ENCODE measurements at regions not wholly inside any gene's neighbourhood (a gene's known extent, or its start where the extent isn't known, plus 50 kb on each side); places are given as distances from the start of the nearest gene placed in this dataset.

- TF ChIP-seq ZFAT (CRISPR knock-in tag; conservative IDR thresholded peaks at IDR 0.05) (no peak), HCFC1 (IDR thresholded peaks at IDR 0.05; ENCODE audit: low read depth, low read length) (no peak), SP1 (IDR thresholded peaks at IDR 0.05) (no peak), SP1 (CRISPR knock-in tag; IDR thresholded peaks at IDR 0.05) (no peak), MYC (CRISPR knock-in tag; IDR thresholded peaks at IDR 0.05; ENCODE audit: borderline replicate concordance) (no peak), NR1H2 (CRISPR knock-in tag; IDR thresholded peaks at IDR 0.05; ENCODE audit: borderline replicate concordance, low read depth) (no peak), ZNF790 (CRISPR knock-in tag; IDR thresholded peaks at IDR 0.05; ENCODE audit: borderline replicate concordance) (no peak)
- TF ChIP-seq, protein P1, sequence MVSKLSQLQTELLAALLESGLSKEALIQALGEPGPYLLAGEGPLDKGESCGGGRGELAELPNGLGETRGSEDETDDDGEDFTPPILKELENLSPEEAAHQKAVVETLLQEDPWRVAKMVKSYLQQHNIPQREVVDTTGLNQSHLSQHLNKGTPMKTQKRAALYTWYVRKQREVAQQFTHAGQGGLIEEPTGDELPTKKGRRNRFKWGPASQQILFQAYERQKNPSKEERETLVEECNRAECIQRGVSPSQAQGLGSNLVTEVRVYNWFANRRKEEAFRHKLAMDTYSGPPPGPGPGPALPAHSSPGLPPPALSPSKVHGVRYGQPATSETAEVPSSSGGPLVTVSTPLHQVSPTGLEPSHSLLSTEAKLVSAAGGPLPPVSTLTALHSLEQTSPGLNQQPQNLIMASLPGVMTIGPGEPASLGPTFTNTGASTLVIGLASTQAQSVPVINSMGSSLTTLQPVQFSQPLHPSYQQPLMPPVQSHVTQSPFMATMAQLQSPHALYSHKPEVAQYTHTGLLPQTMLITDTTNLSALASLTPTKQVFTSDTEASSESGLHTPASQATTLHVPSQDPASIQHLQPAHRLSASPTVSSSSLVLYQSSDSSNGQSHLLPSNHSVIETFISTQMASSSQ (IDR thresholded peaks at IDR 0.05; ENCODE audit: low read depth): no peak
- TF ChIP-seq, protein P1 (CRISPR knock-in tag; IDR thresholded peaks at IDR 0.05; ENCODE audit: borderline replicate concordance): no peak
- TF ChIP-seq, protein P2, sequence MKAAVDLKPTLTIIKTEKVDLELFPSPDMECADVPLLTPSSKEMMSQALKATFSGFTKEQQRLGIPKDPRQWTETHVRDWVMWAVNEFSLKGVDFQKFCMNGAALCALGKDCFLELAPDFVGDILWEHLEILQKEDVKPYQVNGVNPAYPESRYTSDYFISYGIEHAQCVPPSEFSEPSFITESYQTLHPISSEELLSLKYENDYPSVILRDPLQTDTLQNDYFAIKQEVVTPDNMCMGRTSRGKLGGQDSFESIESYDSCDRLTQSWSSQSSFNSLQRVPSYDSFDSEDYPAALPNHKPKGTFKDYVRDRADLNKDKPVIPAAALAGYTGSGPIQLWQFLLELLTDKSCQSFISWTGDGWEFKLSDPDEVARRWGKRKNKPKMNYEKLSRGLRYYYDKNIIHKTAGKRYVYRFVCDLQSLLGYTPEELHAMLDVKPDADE (CRISPR knock-in tag; IDR thresholded peaks at IDR 0.05): no peak
- TF ChIP-seq, protein P3, sequence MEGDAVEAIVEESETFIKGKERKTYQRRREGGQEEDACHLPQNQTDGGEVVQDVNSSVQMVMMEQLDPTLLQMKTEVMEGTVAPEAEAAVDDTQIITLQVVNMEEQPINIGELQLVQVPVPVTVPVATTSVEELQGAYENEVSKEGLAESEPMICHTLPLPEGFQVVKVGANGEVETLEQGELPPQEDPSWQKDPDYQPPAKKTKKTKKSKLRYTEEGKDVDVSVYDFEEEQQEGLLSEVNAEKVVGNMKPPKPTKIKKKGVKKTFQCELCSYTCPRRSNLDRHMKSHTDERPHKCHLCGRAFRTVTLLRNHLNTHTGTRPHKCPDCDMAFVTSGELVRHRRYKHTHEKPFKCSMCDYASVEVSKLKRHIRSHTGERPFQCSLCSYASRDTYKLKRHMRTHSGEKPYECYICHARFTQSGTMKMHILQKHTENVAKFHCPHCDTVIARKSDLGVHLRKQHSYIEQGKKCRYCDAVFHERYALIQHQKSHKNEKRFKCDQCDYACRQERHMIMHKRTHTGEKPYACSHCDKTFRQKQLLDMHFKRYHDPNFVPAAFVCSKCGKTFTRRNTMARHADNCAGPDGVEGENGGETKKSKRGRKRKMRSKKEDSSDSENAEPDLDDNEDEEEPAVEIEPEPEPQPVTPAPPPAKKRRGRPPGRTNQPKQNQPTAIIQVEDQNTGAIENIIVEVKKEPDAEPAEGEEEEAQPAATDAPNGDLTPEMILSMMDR (CRISPR knock-in tag; IDR thresholded peaks at IDR 0.05): no peak
These were observed 1435.7 kb downstream of the LRFN5 start for GRCh38 chr14:43042408-43042807.
